ENCODE measurements at regions not wholly inside any gene's neighbourhood (a gene's known extent, or its start where the extent isn't known, plus 50 kb on each side); places are given as distances from the start of the nearest gene placed in this dataset.

DNA sequence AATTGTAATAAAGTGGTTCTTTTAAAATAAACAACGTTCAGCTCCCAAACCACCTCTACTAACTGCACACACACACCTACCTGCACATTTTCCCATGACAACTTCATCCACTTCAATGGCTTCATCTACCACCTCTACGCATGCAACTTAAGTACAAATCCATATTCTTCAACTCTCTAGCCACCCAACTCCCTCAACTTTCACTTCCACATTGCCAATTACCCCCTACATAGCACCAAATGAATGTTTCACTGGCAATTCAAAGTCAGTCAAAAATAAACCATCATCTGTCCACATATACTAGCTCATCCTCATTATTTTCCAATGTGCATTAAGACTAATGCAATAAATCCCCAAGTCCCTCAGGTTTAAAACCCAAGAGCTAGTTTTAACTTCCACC is 50.7 kb upstream of the ARHGAP32 start:
- TF ChIP-seq TCF12 (IDR thresholded peaks at IDR 0.05; ENCODE audit: low read depth): no peak
- no peak for TF ChIP-seq TAF1 (IDR thresholded peaks at IDR 0.05; ENCODE audit: low read depth)
- TF ChIP-seq TEAD4 (IDR thresholded peaks at IDR 0.05): no peak
- no peak for TF ChIP-seq ZBTB7A (IDR thresholded peaks at IDR 0.05; ENCODE audit: low read depth)
- TF ChIP-seq CEBPB (IDR thresholded peaks at IDR 0.05): no peak
- TF ChIP-seq, protein P1, sequence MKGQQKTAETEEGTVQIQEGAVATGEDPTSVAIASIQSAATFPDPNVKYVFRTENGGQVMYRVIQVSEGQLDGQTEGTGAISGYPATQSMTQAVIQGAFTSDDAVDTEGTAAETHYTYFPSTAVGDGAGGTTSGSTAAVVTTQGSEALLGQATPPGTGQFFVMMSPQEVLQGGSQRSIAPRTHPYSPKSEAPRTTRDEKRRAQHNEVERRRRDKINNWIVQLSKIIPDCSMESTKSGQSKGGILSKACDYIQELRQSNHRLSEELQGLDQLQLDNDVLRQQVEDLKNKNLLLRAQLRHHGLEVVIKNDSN (IDR thresholded peaks at IDR 0.05): no peak
- TF ChIP-seq, protein P2, sequence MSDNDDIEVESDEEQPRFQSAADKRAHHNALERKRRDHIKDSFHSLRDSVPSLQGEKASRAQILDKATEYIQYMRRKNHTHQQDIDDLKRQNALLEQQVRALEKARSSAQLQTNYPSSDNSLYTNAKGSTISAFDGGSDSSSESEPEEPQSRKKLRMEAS (IDR thresholded peaks at IDR 0.05): no peak
